Activated CD4-positive, CD25-positive, alpha-beta regulatory T cell (primary cell): ENCODE measurements at regions not wholly inside any gene's neighbourhood (a gene's known extent, or its start where the extent isn't known, plus 50 kb on each side); places are given as distances from the start of the nearest gene placed in this dataset.
"Not testable (repeated sequence)": the region's sequence is repeated elsewhere in the genome, so short reads cannot be mapped to it uniquely, and the experiment has no call there.

Source experiments
- DNase-seq, 4 experiments: peaks; one replicate each; lab custom pipeline; 2025; lab: John Stamatoyannopoulos, UW

- DNase-seq: no peak
Observed at GRCh38 chr4:43619219-43619618, 726.7 kb downstream of the GRXCR1 start.

- DNase-seq: not testable (repeated sequence)
Observed at GRCh38 chr4:43637893-43638292, 745.4 kb downstream of the GRXCR1 start.

- no peak for DNase-seq
Observed at GRCh38 chr4:43651991-43652390, 759.5 kb downstream of the GRXCR1 start.

- not testable (repeated sequence) for DNase-seq
Observed at GRCh38 chr4:43659547-43659946, 767.0 kb downstream of the GRXCR1 start.

GRCh38 chr4:43672265-43672885, 776.2 kb downstream of the KCTD8 start:
- DNase-seq: not testable (repeated sequence)

- DNase-seq: no peak
Observed at GRCh38 chr4:43680421-43680820, 768.2 kb downstream of the KCTD8 start.

- no peak for DNase-seq
Observed at GRCh38 chr4:43682551-43682950, 766.1 kb downstream of the KCTD8 start.

GRCh38 chr4:43690116-43690515, 758.5 kb downstream of the KCTD8 start:
- no peak for DNase-seq

GRCh38 chr4:43693876-43694275, 754.7 kb downstream of the KCTD8 start:
- no peak for DNase-seq

- DNase-seq: no peak
Observed at GRCh38 chr4:43709443-43709842, 739.2 kb downstream of the KCTD8 start.

- DNase-seq: no peak
Observed at GRCh38 chr4:43716721-43717395, 731.8 kb downstream of the KCTD8 start.

GRCh38 chr4:43718369-43718768, 730.2 kb downstream of the KCTD8 start:
- no peak for DNase-seq

- DNase-seq: no peak
Observed at GRCh38 chr4:43732829-43733426, 715.7 kb downstream of the KCTD8 start.

GRCh38 chr4:43742083-43742482, 706.5 kb downstream of the KCTD8 start:
- DNase-seq: no peak

GRCh38 chr4:43754566-43754965, 694.0 kb downstream of the KCTD8 start:
- DNase-seq: no peak

- no peak for DNase-seq
Observed at GRCh38 chr4:43757147-43757546, 691.5 kb downstream of the KCTD8 start.

GRCh38 chr4:43758836-43759235, 689.8 kb downstream of the KCTD8 start:
- DNase-seq: no peak

- no peak for DNase-seq
Observed at GRCh38 chr4:43763029-43763610, 685.5 kb downstream of the KCTD8 start.

GRCh38 chr4:43765514-43765913, 683.1 kb downstream of the KCTD8 start:
- no peak for DNase-seq

- DNase-seq: no peak
Observed at GRCh38 chr4:43766648-43767047, 682.0 kb downstream of the KCTD8 start.

- DNase-seq: no peak
Observed at GRCh38 chr4:43776371-43776770, 672.2 kb downstream of the KCTD8 start.

- no peak for DNase-seq
Observed at GRCh38 chr4:43778187-43778915, 670.3 kb downstream of the KCTD8 start.
